GM10248 (cell line): ENCODE measurements at regions not wholly inside any gene's neighbourhood (a gene's known extent, or its start where the extent isn't known, plus 50 kb on each side); places are given as distances from the start of the nearest gene placed in this dataset.

Experiments
- CTCF ChIA-PET: fragments of 300-600 bp; sonication (Branson Sonifier 250); formaldehyde crosslinking; extraction: SDS; loops from one replicate; lab custom pipeline; 2021; ENCODE audit warnings: antibody characterized with exemption; lab: Yijun Ruan, JAX
- POLR2A ChIA-PET: fragments of 350-650 bp; sonication (Branson Sonifier 250); formaldehyde crosslinking; extraction: SDS; loops from one replicate; lab custom pipeline; 2020; ENCODE audit warnings: antibody characterized with exemption; lab: Yijun Ruan, JAX
- DNase-seq: peaks from one replicate; pipeline ENCODE4 v3.0.0; 2012; ENCODE audit errors: extremely low spot score
- TF ChIP-seq, protein P1 (sequence below): IDR thresholded peaks from 2 replicates; pipeline ENCODE4 v1.5.1; 2012; ENCODE audit warnings: mild to moderate bottlenecking, low read depth; ENCODE audit errors: extremely low read depth, missing control alignments, control extremely low read depth

DNA sequence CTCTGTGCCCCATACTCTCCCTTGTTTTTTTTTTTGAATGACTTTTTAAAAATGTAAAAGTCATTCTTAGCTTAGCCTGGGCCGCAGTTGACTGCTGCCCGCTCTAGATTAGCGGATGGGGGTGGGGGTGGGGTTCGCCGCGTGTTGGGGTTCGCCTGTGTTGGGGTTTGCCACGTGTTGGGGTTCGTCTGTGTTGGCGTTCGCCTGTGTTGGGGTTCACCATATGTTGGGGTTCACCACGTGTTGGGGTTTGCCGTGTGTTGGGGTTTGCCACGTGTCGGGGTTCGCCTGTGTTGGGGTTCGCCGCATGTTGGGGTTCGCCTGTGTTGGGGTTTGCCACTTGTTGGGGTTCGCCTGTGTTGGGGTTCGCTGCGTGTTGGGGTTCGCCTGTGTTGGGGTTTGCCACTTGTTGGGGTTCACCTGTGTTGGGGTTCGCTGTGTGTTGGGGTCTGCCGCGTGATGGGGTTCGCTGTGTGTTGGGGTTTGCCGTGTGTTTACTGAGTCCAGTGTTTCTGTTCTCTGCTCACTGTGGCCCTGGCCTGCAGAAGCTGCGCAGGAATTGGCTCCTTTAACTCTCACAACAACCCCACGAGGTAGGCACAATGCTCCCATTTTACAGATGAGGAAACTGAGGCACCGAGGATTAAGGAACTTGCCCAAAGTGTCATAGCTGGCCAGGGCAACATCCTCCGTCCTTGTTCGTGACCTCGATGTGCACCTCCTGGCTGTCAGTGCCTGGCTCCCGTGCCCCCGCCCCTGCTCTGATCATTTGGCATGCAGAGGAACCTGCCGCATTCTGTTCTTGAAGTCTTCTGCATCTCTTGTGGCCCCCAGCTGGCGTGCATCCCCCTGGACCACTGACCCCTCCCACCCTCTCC is 96.6 kb upstream of the CIBAR2 start:
- no peak for DNase-seq
- ChIA-PET POLR2A (no interaction called here), CTCF (interaction anchor here (0.8 to 2.6 kb wide), 4 partner anchors 14 to 94 kb away, joined by 3 to 9 read pairs (median 3); no protein-coding TSS in a partner anchor)
- TF ChIP-seq, protein P1, sequence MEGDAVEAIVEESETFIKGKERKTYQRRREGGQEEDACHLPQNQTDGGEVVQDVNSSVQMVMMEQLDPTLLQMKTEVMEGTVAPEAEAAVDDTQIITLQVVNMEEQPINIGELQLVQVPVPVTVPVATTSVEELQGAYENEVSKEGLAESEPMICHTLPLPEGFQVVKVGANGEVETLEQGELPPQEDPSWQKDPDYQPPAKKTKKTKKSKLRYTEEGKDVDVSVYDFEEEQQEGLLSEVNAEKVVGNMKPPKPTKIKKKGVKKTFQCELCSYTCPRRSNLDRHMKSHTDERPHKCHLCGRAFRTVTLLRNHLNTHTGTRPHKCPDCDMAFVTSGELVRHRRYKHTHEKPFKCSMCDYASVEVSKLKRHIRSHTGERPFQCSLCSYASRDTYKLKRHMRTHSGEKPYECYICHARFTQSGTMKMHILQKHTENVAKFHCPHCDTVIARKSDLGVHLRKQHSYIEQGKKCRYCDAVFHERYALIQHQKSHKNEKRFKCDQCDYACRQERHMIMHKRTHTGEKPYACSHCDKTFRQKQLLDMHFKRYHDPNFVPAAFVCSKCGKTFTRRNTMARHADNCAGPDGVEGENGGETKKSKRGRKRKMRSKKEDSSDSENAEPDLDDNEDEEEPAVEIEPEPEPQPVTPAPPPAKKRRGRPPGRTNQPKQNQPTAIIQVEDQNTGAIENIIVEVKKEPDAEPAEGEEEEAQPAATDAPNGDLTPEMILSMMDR, result no peak

DNA sequence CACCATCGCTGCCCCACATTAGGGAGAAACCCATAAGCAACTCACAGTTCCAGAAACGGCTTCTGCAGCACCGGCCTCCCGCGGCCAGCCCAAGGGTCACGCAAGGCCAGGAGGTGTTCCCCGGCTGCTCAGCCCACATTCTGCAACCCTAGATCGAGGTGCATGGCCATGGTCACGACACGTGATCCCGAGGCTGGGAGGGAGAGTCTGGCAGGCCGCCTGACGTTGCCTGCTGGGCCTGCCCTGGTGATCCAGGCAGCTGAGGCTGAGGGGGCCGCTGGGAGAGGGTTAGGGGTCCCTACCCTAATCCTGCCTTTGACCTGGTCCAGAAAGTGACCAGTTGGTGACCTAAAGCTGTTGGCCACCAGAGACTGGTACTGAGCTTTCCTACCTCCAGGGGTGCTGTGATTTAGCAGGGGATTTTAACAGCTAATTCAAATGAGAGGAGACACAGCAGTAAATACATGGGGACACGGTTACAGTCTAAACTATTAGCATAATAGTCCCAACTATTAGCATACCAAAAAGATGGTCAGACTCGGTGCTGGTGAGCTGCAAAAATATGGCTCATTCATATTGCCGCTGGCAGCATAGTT is 97.4 kb upstream of the CIBAR2 start:
- ChIA-PET POLR2A (no interaction called here), CTCF (interaction anchor here (1.0 to 2.6 kb wide), 3 partner anchors 15 to 43 kb away, joined by 3 to 9 read pairs (median 3); no protein-coding TSS in a partner anchor)
- TF ChIP-seq, protein P1, result no peak
- no peak for DNase-seq

- DNase-seq, result no peak
- POLR2A ChIA-PET, result no interaction called here
- CTCF ChIA-PET, result interaction anchor here (1.0 to 2.6 kb wide), 3 partner anchors 16 to 155 kb away, joined by 3 to 9 read pairs (median 3); no protein-coding TSS in a partner anchor
- TF ChIP-seq, protein P1, result no peak
Observed at GRCh38 chr16:85210423-85211169, 98.3 kb upstream of the CIBAR2 start.

DNA sequence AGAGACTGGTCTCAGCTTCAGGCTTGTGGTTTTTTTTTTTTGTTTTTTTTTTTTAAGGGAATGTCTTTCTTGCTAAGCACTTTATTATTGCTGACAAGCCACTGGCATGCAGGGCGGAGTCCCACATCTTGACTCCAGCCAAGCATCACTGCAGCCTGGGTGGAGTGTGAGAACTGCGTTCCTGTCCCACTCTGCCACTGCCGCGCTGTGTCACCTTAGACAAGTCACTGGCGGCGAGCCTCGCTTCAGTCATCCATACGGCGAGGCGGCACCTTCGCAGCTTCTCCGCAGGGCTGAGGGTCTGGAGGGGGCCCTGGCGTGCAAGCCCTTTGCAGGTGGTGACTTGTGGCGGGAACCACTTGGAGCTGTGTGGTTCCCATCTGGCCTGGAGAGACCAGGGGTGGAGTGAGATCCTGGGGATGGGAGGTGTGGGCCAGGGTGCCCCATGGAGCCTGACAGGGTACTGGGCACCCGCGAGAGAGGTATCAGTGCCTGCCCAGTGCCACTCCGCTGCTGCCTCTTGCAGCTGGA is 99.1 kb upstream of the CIBAR2 start:
- TF ChIP-seq, protein P1, result no peak
- POLR2A ChIA-PET, result no interaction called here
- CTCF ChIA-PET, result interaction anchor here (1.0 to 2.6 kb wide), 2 partner anchors 42 to 155 kb away, joined by 3 to 9 read pairs; no protein-coding TSS in a partner anchor
- no peak for DNase-seq

GRCh38 chr16:85213926-85214675 is 101.8 kb upstream of the CIBAR2 start:
- TF ChIP-seq, protein P1, result no peak
- DNase-seq, result no peak
- ChIA-PET POLR2A (no interaction called here), CTCF (no interaction called here)
